ENCODE measurements at regions not wholly inside any gene's neighbourhood (a gene's known extent, or its start where the extent isn't known, plus 50 kb on each side); places are given as distances from the start of the nearest gene placed in this dataset.

DNA sequence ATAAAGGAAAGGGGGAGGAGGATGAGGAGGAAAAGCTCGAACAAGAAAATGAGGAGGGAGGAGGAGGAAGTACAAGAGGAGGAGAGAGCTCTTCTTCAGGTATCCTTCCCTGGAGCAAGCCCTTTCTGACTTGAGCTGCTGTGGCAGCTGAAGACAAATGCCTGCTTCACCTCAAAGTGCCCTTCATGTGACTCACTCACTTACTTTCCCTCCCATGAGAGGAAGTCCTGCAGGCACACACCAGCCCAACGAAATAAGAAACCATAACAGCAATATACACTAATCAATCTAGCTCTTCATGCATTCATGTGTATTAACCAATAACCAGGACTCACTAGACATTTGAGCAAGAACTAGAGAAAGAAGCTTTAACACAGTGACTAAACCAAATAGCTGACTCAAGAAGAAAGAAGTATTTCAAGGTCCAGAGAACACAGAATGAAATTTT, 251.9 kb downstream of the IGSF11 start:
- TF ChIP-seq, protein P1, sequence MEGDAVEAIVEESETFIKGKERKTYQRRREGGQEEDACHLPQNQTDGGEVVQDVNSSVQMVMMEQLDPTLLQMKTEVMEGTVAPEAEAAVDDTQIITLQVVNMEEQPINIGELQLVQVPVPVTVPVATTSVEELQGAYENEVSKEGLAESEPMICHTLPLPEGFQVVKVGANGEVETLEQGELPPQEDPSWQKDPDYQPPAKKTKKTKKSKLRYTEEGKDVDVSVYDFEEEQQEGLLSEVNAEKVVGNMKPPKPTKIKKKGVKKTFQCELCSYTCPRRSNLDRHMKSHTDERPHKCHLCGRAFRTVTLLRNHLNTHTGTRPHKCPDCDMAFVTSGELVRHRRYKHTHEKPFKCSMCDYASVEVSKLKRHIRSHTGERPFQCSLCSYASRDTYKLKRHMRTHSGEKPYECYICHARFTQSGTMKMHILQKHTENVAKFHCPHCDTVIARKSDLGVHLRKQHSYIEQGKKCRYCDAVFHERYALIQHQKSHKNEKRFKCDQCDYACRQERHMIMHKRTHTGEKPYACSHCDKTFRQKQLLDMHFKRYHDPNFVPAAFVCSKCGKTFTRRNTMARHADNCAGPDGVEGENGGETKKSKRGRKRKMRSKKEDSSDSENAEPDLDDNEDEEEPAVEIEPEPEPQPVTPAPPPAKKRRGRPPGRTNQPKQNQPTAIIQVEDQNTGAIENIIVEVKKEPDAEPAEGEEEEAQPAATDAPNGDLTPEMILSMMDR (IDR thresholded peaks at IDR 0.05; ENCODE audit: insufficient read depth, low read depth, low read length), result no peak
- TF ChIP-seq EZH2 (IDR thresholded peaks at IDR 0.05; ENCODE audit: insufficient read depth, low read length), result no peak

All from astrocyte (in vitro differentiated cells and primary cell).